ENCODE measurements at regions not wholly inside any gene's neighbourhood (a gene's known extent, or its start where the extent isn't known, plus 50 kb on each side); places are given as distances from the start of the nearest gene placed in this dataset.

- TF ChIP-seq, protein P1, sequence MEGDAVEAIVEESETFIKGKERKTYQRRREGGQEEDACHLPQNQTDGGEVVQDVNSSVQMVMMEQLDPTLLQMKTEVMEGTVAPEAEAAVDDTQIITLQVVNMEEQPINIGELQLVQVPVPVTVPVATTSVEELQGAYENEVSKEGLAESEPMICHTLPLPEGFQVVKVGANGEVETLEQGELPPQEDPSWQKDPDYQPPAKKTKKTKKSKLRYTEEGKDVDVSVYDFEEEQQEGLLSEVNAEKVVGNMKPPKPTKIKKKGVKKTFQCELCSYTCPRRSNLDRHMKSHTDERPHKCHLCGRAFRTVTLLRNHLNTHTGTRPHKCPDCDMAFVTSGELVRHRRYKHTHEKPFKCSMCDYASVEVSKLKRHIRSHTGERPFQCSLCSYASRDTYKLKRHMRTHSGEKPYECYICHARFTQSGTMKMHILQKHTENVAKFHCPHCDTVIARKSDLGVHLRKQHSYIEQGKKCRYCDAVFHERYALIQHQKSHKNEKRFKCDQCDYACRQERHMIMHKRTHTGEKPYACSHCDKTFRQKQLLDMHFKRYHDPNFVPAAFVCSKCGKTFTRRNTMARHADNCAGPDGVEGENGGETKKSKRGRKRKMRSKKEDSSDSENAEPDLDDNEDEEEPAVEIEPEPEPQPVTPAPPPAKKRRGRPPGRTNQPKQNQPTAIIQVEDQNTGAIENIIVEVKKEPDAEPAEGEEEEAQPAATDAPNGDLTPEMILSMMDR (conservative IDR thresholded peaks at IDR 0.05) = no peak
- no peak for TF ChIP-seq EZH2 (IDR thresholded peaks at IDR 0.05; ENCODE audit: low read depth)
These were observed 128.7 kb downstream of the ALG10 start for GRCh38 chr12:34151019-34151418.
